GM21737 (cell line): ENCODE measurements at regions not wholly inside any gene's neighbourhood (a gene's known extent, or its start where the extent isn't known, plus 50 kb on each side); places are given as distances from the start of the nearest gene placed in this dataset.
A peak's percentile ranks its signal among the peaks of the same experiment; 100 is the strongest.

ENCODE experiments used
- ATAC-seq: cut with Tn5 transposase; IDR thresholded peaks from one replicate; pipeline ENCODE4 v1.9.1; 2021; ENCODE audit warnings: mild to moderate bottlenecking, moderate library complexity; ENCODE audit not compliant: unreplicated experiment

DNA sequence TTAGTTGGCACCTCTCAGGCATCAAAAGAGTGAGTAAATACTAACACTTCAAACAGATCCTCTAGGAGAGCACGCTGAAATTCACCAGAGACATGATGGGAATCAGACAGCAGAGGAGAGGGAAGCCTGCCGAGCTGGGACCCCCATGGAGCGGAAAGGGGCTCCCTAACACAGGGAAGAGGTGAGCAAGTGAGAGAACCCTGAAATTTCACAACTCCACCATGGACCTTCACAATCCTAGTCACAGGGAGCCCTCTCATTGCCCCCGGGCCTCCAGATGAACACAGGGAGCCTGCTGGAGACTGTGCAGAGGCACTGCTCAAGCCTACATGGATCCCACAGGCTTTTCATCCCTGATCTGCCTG lies 59.2 kb upstream of the ANTXRL start:
- no peak for ATAC-seq

DNA sequence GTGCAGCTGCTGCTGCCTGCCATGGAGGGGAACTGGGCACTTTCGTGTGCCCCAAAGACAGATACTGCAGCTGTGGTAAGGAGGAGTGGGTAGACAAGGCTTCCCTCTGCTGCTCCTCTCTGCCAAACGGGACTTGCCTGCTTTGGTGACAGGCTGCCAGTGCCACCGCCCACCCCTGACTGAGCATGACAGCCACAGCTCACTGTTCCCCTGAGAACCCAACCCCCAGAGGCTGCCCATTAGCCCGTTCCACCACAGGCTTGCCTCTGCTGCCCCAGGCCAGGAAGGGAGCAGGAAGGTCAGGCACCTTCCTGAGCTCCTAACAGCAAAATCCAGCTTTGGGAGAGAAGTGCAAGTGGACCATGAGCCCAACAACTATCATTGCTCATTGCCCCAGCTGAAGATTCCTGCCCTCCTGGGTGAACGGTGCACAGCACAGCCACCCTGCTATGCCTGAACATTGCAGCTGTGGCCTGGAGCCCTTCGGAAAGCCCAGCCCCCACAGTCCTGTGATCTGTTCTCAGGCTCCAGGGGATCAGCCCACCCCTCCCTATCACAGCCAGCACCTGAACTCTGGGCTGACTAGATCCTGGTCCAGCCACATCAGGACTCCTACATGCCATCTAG lies 58.7 kb upstream of the ANTXRL start:
- peak; percentile 18 for ATAC-seq

DNA sequence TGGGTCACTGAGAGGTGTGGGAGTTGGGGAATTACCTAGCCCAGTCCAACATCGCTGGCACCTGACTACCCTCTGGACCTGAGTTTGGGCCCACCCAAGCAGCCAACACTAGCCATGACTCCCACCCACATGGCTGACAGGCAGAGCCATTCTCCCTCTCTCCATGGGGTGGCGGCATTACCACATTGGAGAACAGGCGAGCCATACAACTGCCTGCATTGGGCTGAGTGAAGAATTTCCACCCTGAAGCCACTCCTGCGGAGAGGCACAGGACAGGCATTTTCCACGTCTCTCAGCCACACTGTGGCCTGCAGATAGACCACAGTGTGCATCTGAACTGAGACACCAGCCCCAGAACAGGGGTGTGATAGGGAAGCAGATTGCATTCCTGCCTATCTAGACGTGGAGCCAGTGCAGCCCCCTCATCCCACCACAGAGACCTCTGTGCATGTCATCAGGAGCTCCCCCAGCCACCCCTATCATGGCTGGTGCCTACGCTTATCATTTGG lies 58.2 kb upstream of the ANTXRL start:
- peak; percentile 48 for ATAC-seq

DNA sequence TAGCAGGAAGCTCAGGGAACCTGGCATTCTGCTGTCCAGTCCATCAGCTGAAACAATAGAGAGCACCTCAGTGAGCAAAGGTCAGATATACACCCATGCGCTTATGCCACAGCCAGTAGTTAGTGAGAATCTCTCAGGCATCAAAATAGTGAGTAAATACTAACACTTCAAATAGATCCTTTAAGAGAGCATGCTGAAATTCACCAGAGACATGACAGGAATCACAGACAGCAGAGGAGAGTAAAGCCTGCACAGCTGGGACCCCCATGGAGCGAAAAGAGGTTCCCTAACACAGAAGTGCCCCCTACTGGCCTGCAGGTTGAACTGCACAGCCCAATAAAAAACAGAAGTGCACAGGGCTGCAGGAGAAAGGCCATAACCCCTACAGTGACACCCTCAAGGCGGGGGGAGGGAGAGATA lies 57.6 kb upstream of the ANTXRL start:
- no peak for ATAC-seq

DNA sequence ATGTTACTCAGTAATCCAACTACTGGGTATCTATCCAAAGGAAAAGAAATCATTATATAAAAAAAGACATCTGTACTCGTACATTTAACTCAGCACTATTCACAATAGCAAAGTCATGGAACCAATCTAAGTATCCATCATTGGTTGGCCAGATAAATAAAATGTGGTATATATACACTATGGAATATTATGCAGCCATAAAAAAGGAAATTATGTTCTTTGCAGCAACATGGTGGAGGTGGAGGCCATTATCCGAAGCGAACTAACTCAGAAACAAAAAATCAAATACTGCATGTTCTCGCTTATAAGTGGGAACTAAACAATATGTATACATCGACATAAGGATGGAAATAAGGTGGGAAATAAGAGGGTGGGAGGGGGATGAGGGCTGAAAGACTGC lies 56.2 kb upstream of the ANTXRL start:
- ATAC-seq, result no peak

DNA sequence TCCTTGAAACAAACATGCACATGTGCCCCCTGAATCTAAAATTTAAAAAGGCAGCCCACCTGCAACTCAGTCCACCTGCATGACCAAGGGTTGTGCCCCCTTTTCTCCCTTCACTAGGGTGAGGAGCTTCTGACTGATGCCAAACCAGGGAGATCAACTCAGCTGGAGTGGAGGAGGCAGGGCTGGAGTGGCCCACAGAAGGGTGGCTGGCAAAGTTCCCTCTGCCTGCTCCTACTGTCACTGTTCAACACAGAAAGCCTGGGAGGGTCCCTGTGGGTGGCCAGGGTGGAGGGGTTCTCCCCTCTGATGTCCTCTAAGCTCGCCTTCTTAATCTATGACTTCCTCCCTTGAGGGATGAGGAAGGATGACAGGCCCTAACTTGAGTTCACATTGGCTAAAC lies 55.7 kb upstream of the ANTXRL start:
- ATAC-seq, result no peak

DNA sequence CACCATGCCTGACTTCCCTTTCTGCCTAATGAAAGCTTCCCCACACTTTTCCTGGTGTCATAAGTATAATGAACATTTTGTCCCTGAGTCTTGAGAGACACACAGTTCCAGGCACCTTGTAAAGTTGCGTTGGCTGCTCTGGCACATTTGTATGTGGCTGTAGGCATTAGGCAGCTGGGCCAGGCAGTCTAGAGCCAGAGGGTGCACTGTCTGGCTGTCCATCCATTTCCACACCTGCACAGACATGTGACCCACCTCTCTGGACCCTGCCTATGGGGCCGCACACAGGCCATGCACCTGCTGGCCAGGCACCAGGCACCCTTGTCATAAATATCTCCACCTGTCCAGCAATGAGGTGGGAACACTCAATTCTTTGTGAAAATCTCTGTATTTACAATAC lies 54.7 kb upstream of the ANTXRL start:
- no peak for ATAC-seq

DNA sequence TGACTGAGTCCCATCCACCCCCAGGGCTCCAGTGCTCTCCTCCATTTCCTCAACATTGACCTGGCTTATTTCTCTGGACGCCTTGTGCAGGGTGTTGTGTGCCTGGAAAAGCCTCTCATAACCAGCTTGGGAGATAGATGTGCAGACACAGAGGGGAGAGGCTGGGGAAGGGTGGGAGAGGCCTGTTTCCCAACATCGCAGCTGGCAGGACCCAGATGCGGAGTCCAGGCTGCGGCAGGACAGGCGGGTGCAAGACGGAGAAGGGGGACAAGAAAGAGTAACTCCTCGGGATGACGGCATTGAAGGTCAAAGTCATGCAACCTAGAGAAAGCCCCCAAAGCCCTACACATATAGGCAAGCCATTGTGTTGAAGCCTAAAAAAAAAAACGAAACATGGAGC lies 54.1 kb upstream of the ANTXRL start:
- ATAC-seq, result no peak

DNA sequence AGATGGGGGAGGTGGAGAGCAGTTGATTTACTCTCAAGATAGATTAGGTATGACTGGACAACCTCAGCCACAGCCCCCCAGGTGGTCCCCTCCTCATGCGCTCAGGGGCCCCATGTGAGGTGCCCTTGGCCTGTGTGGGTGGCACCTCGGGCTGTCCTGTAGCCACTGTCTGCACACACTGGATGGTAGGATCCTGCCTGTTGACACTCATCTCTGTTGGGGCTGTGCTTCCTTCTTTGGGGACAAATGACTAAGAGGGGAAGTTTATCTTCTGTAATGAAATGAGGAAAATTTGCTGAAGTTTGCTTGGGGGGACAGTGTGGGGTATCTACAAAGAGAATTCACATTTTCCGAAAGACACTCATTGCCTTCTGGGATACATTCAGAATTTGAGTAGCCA lies 53.6 kb upstream of the ANTXRL start:
- ATAC-seq, result no peak

DNA sequence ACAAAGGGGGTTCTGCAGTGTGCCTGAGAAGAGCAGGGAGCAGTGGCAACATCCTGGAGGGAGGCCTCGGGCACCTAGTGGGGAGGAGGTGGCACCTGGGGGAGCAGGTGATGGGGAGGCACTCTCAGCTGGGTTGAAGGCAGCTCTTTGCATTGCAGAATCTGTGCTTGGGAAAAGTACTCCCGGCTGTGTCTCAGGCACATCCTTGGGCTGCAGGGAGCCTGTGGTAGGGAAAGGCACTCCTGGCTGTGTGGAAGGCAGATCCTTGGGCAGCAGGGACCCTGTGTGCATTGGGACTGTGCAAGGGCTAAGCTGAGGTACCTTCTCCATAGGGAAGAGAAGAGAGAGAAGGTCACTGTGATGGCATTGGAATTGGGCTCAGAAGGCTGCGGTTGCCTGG lies 52.8 kb upstream of the ANTXRL start:
- ATAC-seq, result no peak

DNA sequence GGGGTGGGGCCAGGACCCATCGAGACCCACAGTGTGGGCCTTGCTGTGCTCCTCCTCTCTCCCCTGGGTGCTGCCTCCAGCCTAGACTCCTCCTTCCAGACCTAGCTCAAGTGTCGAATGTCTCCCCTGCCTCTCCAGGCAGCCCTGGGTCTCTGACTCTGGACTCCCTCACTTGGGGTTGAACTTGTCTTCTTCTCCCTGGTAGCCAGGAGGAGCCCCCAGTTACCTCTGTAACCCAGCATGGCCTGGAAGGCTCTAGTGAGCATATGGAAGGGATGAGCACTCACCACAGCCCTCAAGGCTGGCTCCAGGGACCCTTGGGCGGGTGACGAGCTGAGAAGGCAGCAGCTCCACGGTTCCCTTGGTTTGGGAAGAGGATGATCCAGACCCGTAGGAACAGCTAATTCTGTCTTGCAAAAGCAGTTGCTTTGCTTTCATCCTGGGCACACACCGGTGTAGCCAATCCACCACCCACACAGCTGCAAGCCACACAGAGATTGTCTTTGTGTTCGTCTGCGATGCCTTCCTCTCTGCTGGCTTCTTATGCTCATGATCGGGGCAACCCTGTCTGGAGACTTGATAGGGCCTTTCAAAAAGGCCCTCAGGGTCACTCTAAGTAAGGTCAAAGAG lies 52.3 kb upstream of the ANTXRL start:
- ATAC-seq, result no peak

DNA sequence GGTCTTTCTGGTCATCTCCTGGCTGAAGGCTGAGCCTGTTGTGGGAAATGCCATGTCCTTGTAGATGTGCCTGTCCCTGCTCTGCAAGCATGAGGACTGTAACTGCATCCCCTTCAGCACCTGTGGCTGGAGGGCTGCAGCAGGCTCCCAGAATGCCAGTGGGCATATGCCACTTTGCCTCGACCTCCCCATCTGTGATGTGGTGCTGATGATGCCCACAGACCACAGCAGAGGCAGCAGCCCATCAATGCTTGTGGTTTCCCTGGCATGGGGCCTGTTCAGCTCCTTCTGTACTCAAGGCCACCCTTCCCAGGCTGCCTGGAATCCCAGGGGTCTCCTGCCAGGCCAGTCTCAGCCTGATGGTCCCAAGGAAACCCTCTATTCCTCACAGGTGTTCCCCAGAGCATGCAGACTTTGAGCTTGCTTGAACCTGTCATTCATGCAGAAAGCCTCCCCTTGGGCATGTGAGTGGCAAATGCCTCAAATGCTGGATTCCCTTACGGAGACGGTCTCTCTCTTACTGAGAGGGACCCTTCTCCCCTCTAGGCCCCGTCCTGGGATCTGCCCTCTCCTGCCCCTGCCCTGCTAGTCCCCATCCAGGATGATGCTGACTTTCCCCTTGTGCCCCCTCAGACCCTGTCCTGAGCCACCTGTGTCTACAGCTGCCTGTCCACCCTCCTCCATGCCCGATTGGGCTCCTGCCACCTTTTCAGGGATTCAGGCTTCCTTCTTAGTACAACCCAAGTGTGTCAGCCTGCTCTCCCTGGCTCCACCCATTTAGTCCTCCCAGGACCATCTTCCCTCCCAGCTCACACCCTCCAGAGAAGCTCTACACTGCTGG lies 50.9 kb upstream of the ANTXRL start:
- no peak for ATAC-seq

DNA sequence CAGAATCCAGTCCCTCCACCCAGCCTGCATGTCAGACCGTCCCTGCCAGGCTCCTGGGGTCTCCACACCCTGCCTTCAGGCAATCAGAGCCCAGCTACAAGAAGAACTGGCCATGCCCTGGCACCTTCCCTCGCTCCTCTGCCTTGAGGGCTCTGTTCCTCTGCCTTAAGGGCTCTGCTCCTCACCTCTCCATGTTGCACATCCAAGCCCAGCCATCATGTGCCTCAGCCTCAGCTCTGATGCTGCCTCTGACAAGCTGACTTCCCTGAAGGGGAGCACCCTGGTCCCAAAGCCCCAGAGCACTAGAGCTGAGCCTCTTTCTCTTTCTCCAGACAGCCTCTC lies 50.3 kb upstream of the ANTXRL start:
- ATAC-seq, result no peak

DNA sequence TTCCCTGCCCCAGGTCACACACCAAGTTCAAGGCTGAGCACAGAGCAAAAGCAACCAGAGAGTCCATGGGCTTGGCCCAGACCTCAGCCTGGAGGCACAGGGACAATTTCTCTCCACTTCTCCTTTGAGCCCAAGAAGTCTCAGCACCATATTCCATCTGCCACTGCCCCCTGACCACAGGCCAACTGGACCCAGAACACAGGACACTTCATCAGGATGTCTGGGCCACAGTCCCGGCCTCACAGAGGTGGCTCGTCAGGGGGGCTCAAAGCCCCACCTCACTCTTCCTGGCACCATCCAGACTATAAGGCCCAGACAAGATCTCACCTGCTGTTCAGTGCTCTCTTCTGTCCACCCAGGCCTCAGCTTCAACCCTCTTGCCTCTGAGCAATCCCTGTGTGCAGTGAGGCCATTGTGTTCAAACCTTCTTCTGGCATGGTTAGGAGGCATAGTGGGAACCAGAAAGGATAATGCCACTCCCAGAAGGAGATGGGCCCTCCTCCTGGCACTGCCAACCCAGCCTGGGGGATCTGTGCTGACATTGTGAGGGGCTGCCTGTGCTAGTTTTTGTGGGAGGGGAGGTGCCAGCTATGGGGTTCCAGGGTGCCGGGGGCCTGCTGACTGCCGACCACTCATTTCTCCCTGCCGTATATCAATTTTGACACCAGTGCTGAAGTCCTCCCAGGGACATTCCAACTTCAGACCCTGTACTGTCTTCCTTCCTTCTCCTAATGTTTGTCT lies 49.7 kb upstream of the ANTXRL start:
- no peak for ATAC-seq
